ENCODE measurements at regions not wholly inside any gene's neighbourhood (a gene's known extent, or its start where the extent isn't known, plus 50 kb on each side); places are given as distances from the start of the nearest gene placed in this dataset.
"Not testable (repeated sequence)": the region's sequence is repeated elsewhere in the genome, so short reads cannot be mapped to it uniquely, and the experiment has no call there.

DNA sequence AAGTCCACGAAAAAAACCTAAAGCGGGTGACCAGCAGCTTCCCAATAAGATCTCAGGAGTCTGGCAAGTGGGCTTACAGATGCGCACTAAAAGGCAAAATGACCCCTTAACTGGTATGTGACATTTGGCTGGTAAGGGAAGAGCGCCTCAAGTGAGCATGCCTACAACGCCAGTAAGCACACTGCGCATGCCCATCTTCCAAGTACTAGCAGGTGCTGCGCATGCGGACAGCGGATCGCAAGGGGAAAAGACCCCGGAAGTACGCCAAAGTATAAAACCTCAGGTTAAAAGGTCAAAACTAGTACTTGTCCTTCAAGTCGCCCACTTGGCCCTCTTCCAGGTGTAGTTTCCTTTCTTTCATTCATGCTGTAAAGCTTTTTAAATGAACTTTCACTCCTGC is 518.5 kb upstream of the MDGA2 start:
- no peak for FAIRE-seq

DNA sequence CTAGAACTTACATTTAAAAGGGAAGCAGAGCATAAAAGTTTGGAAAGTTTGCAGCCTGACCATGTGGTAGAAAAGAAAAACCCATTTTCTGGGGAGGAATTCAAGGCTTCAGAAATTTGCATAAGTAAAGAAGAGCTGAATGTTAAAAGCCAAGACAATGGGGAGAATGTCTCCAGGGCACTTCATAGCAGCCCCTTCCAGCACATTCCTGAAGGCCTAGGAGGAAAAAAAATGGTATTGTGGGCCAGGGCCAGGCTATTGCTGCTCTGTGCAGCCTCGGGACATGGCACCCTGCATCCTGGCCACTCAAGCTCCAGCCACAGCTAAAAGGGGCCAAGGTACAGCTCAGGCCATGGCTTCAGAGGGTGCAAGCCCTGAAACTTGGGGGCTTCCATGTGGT is 474.2 kb upstream of the MDGA2 start:
- not testable (repeated sequence) for FAIRE-seq

DNA sequence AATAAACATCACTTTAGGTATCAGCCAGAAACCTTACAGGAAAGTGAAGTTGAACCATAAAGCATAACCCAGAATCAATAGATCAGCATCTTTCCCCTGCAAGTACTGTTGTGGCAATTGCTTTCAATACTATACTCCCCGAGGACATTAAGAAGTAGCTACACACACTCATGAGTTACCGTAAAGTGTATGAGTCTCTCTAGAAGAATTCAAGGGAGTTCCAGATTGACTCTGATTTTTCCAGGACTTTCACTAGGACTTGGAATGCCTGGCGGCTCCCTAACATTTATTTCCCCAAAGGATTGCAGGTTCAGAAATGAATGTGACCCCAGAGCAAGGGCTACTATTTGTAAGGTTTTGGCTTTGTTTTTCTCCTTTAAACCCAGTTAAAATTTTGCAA is 465.4 kb upstream of the MDGA2 start:
- FAIRE-seq, result no peak

DNA sequence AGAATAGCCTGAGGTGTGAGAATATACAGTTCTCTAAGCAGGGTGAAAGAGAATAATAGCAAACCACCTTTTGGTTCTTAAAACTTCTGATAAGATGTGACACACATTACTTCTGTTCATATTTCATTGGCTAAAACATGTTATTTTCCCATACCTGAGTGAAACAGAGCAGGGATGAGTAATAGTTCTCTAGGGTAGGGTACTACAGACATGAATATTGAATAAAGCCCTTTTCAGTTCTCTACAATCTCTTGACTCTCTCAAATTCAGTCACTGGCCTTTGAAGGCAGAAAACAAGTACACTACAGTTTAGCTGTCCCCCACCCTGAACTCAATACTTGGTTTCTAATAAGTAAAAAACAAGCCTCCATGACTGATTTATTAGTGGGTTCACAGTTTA is 454.1 kb upstream of the MDGA2 start:
- FAIRE-seq, result no peak

DNA sequence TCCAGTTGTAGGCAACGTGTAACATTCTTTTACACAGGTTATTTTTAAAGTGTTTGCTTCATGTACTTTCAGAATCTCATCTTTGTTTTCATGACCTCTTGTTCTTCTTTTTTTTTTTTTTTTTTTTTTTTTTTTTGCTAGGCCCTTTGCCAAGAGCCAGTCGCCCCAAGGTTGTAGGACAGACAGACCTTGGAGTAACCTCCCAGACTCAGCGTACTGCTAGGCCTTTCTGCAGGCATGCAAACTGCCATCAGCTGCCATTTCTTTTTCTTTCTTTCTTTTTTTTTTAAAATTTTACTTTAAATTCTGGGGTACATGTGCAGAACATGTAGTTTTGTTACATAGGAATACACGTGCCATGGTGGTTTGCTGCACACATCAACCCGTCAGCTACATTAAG is 452.3 kb upstream of the MDGA2 start:
- FAIRE-seq, result no peak

DNA sequence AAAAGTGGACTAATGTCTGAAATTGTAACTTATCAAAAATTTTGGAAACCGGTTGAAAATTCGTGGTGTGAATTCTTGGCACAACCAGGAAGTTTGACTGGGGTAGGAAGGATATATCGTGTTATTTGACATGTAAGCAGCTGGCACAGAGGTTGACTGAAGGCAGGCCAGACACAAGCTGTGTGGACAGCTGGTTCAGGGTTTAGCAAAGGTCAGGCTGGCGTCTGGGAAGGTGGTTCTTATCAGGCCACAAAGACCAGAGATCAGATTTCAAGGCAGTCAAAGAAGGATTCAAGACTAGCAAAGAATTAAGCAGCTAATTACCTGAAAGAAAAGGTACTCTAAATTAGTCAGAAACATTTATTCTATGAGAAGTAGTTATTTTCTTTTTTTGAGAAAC is 450.2 kb upstream of the MDGA2 start:
- no peak for FAIRE-seq

DNA sequence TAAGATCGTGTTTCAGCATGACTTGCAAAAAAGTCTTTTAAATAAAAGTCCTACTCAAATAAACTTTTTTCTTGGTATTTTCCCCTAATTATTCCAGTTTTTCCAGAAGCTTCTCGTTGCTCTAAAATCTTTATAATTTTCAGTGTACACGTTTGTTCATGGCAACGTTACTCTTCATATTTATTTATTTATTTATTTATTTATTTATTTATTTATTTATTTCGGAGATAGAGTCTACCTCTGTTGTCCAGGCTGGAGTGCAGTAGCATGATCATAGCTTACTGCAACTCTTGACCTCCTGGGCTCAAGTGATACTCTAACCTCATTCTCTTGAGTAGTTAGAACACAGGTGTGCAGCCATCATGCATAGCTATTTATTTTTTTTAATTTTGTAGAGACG is 438.3 kb upstream of the MDGA2 start:
- no peak for FAIRE-seq

DNA sequence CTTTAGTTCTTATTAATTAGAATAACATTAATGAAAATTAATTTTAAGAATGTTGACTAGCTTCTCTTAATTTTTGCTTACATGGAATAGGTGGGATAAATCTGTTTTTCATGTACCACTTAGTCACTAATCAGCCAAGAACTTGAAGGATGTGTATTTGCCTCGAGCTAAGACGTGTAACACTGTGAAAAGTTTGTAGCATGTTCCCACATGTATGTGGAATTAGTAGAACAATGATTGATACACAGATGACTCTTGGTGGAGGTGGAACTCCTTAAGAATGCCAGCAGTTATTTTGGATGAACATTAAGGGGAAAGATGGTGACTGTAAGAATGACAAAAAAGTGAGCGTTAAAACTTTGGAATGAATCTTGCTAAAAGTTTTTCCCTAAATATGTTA is 435.7 kb upstream of the MDGA2 start:
- FAIRE-seq, result no peak

DNA sequence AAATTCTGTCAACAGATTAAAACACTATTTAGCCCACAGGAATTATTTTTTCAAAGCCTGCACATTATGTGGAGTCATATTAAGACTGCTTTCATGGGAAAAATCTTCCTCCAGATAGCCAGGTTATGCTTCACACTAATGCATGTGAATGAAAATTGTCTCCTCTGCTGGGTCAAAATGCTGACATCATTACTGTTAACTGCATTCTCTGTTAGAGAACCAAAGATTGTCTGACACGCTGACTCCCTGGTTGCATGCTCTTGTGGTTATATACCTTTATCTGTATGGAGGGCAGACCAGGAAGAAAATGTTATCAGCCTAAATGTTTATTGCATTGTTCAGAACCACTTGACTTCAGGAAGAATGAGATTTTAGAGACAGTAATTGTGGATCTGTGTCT is 432.2 kb upstream of the MDGA2 start:
- no peak for FAIRE-seq

DNA sequence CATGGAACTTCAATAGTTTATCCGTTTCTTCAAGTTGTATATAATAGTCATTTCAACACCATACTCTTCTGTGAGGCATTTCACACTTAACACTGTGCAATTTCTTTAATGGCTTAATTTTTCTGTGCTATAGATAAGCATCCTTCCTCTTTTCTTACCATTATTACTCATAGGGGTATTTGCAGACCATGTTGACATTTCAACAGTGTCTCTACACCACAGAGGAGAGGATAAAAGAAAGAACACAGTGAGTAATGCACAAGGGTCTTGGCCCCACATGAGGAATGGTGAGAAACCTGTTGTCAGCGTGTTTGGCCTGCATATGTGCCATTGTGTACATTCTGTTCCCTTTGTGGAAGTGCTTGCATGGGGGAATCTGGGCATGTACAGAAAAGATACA is 421.5 kb upstream of the MDGA2 start:
- FAIRE-seq, result no peak

DNA sequence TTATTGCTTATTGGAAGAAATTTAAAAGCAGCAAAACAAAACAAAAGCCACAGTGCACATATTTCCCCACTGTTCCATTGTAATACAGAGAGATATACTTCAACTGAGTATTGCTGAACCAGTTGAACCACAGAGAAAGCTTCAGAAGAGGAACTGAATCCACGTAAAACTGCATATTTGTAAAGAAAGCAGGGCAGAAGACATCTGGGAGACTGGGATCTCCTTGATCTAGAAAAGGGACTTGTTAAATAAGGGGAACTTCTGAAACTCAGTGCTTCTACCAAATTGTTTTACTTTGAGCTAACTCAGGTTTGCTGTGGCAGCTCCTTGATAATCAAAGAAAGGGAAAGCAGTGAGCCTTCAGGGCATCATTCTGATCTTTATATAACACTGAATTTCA is 411.1 kb upstream of the MDGA2 start:
- FAIRE-seq, result no peak

DNA sequence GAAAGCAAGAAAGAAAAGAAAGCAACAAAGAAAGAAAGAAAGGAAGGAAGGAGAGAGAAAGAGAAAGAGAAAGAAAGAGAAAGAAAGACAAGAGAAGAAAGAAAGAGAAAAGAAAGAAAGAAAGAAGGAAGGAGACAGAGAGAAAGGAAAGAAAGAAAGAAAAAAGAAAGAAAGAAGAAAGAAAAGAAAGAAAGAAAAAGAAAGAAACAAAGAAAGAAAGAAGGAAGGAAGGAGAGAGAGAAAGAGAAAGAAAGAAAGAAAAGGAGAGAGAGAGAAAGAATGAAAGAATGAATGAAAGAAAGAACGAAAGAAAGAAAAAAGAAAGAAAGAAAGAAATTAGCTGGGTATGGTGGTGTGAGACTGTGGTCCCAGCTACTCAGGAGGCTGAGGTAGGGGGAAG is 400.1 kb upstream of the MDGA2 start:
- no peak for FAIRE-seq

DNA sequence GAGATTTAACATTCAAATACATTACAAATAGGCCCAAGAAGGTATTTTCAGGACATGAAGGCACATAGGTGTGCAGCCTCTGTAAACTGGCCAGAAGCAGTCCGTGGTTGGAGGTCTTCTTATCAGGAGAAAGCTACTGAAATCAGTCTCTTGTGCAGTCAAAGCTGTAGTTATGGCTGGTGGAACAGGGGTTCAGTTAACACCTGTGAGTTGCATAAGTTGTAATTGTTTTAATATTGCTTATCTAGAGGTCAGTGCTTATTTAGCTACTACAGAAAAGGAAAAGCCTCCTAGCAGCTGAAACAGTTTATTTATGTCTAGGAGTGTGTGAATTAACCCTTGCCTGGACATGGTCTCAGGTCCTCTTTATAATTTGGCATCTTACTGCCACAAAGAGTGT is 377.6 kb upstream of the MDGA2 start:
- no peak for FAIRE-seq

DNA sequence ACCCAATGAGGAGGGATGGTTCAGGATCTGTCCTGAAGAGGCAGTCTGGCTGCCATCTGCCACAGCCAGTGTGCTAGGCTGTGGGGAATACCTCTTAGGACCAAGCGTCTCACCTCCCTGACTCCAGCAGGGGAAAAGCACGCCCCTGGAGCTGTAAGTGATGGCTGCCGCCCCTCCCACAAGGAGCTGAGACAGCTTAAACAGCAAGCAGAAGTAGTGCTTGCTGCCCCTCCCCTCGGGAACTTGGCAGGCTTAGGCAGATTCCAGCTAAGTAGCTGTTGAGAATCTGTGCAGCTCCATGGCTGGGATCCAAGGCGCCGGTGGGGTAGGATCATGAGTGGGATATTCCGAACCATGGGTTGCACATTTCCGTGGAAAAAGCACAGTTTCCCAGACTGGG is 360.4 kb upstream of the MDGA2 start:
- FAIRE-seq, result no peak

DNA sequence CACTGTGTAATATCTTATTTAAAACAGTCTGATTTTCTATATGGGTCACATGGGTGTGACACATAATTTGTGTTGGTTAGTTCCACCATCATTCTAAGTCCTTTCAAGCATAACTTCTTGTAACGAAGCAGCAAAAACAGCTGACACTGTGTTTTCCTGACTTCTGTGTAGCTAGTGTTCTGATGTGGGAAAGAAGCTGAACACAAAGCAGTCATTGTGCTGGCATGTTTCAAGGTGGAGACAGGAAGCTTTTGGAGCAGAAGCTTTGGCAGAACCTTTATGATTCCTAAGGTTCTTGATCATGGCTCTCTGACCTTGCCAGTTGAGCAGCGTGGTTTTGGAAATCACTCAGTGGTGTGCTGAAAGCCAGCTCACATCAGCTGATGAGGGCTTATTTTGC is 351.7 kb upstream of the MDGA2 start:
- no peak for FAIRE-seq

DNA sequence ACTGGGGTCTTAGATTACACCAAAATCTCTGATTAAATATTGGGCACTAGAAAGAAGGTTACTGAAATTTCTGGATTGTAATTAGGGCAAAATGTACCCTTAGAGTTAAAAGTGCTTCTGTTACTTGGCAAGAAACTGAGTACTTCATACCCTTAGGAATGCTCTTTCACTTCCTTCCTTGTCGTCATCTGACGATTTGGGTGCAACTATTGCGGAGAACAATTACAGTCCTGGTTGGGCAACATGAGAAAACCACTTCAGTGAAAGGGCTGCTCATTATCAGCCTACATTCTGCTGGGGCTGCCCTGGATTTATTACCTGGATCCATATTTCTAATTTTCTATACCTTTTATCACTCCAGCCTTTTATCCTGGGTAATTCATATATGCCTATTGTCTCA is 348.5 kb upstream of the MDGA2 start:
- no peak for FAIRE-seq

DNA sequence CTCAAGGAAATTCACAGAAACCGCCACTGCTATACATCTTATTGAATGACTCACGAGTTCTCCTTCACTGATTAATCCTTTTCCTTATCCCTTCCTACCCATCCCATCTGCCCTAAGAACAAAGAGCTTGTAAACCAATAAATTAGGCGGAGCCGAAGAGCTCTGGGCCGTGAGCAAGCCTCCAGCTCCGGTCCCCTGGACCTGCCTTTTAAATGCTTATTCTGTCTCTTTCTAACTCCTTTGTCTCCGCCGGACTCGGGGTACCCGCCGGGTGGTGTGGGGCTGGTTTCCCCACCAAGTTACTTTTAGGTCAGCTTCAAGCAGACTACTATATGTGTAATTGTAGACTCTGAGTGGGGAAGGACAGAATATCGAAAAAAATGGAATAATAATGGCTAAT is 336.1 kb upstream of the MDGA2 start:
- FAIRE-seq, result not testable (repeated sequence)

DNA sequence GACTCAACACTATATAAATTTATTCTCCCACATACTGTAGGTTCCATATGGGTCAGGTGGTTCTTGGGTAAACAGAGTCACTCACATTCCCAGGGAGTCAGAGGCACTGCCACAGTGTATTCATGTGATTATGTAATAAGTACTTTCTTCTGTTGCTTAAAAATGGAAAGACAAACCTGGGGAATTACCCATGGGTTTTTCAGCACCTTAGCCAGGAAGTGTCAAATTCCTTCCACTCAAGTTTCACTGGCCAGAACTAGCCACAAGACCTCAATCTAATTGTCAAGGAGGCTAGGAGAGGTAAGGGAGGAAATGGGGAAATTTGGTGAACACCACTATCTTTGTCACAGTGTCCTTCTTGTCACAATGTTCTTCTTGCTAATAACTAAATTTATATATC is 333.2 kb upstream of the MDGA2 start:
- FAIRE-seq, result no peak

DNA sequence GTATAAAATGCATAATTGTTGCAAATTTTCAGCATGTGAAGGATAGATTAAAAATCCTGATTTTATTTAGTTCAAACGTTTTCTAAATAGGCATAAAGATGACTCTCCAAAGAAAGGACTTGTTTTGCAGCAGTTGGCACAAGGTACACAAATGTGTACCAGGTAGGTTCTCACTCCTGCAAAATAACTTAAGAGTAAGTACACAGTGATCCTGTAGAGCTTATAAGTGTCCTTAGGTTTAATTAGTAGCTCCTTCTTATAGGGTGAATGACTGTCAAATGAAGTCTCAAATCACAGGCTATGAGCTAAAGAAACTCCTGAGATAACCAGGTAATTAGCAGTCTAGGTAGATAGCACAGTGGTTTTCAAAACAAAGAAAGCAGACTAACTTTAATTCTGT is 330.6 kb upstream of the MDGA2 start:
- no peak for FAIRE-seq

DNA sequence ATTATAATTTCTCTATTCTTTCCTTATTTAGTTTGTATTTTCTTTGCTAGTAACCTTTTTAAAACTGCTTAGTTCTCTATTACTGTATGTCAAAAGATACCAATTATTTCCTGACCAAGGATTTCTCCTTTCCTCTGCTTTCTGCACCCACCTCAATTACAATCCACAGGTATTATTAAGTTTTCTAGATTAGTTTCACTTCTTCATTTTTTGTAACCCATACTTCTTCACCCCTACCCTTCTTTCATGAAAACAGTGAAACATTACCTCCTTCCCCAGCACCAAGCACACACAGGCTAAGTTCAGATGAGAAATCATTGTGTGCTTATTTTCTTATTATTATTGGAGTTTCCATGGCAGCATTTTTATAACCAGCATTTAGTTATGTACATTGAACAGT is 318.5 kb upstream of the MDGA2 start:
- FAIRE-seq, result no peak

DNA sequence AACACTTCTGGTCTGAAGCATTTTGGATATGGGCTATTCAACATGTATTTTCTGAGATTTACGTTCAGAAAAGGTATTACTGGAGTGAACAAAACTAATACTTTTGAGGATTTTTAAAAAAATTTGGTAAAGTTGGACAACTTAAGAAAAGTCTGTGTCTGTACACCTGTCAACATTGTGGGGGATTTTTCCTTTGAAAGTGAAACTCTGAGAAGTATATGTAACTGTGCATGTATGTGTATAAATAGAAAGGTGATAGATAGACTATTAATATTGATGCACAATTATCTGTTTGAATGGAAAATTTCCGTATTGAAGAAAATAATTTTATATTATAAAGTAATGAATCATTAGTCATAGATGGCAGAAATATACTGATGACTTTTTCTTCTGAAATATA is 312.8 kb upstream of the MDGA2 start:
- no peak for FAIRE-seq

DNA sequence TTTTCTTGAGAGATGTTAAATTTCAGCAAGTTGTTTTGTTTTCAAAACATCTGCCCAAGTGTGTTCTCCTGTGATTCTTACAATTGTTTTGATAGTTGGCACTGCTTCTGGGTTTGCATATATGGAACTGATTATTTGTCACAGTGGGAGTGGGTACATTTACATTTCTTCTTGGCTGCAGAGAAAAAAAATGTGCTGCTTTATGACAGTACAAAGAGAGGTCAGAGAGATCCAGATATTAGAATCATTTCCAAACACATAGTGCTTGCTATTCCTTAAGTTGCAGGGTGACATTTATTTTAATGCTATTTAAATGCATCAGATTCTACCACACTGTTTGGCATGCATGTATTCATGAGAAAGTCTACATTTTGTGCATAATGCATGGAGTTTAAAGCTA is 303.5 kb upstream of the MDGA2 start:
- FAIRE-seq, result no peak

DNA sequence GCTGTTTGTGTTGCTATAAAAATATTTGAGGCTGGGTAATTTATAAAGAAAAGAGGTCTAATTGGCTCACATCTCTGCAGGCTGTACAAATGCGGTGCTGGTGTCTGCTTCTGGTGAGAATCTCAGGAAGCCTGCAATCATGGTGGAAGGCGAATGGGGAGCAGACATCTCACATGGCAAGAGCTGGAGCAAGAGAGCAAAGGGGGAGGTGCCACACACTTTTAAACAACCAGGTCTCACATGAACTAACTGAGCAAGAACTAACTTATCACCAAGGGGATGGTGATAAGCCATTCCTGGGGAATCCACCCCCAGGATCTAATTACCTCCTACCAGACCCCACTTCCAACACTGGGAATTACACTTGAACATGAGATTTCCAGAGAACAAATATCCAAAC is 300.7 kb upstream of the MDGA2 start:
- no peak for FAIRE-seq

DNA sequence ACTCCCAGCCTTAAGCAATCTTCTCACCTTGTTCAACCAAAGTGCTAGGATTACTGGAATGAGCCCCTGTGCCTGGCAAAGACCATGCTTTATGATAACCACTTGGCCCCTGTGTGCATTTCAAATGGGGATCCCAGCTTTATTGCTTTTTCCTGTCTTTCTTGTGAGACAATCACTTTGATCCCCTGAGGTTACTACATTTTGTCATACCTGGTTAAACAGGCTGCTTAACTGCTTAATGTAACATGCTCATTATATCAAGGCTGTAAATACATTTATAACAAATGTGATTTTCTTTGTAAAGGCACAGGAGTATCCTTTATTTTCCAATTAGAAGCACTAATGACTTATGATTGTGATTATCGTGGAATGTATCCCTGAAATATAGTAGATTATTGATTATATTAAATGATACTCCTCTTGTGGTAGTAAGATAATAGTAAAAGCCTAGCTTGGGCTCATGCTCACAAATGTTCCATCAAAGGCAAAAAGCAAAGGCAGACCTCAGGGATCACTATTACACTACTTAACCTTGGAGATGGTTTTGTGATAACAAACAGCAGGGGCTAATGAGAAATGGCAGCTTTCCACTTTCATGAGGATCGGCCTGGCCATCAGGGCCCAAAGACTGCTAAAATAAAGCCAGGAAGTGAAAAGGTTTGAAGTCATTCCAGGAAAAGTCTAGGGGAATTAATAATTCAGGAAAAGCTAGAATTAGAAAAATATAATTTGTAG is 290.8 kb upstream of the MDGA2 start:
- FAIRE-seq, result no peak

DNA sequence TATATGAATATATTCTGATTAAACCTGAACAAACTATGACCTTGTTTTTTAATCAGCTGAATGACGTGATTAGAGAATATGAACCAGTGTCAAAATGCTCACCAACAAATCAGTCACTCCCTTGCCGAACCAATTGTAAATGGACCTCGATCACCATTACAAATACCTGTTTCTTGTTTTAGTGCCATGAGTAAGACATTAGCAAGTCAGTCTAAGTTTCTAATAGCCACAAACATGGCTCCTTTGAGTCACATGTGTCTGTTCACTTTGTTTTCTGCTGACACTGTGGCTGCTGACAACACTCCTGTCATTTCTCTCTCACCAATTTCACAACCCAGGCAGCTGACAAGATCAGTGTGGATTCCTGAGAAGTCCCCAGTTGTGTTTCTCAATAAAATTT is 286.2 kb upstream of the MDGA2 start:
- FAIRE-seq, result no peak

DNA sequence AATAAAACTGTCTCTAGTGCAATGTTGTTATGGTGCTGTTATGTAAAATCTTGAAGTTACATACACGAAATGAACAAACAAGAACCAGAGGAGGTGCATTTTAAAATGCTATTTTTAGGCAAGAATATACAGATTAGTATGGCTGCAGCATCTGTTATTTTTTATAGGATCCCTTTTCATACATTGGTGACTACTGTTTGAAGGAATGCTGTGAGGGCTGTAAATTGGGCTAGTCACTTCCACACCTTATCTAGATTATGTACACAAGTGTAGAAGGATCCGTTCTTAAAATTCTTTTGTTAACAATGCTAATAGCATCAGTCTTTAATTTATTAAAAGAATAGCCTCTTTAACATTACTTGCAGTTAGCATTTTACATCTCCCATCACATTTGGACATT is 284.3 kb upstream of the MDGA2 start:
- no peak for FAIRE-seq

All from islet of Langerhans (tissue), 1 donor.